Superior temporal gyrus (tissue), 1 donor: ENCODE measurements at regions not wholly inside any gene's neighbourhood (a gene's known extent, or its start where the extent isn't known, plus 50 kb on each side); places are given as distances from the start of the nearest gene placed in this dataset.

Experiments used
- DNase-seq: peaks from one replicate; pipeline ENCODE4 v3.0.0-alpha.2; 2016; ENCODE audit errors: extremely low spot score

DNA sequence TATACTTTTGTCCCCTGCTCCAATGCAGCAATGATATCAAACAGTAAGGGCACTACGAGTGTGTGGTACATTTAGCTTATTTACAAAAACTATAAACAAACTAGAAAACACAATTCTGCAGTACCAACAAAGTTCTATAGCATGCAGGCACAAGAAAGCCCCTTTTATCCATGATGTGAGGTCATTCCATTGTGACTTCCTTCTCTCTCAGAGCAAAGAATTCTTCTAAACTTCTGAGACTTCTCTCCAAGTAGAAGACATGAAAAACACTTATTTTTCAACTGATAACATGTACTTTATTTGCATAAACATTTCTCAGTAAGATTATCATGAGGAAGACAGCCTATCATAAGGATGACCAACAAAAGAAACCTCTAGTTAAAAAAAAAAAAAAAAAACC is 569.8 kb downstream of the TLE1 start:
- DNase-seq, result no peak

DNA sequence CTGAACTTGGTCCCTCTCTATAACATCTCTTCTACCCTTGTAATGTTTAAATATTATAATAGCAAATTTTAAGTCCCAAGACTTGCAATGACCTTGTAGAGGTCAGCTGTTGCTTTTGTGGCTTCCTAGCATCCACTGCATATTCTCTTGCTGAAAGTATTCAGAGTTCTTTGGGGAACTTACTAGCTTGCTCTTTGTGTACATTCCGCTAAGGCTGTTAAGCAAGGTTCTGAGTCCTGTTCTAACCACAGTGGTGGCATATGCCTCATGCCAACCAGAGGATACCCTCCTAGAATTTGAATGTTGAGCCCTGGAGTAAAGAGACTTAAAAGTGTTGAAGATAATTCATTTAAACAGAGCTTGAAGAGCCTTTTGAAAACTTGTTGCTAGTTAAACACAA is 570.9 kb downstream of the TLE1 start:
- no peak for DNase-seq

DNA sequence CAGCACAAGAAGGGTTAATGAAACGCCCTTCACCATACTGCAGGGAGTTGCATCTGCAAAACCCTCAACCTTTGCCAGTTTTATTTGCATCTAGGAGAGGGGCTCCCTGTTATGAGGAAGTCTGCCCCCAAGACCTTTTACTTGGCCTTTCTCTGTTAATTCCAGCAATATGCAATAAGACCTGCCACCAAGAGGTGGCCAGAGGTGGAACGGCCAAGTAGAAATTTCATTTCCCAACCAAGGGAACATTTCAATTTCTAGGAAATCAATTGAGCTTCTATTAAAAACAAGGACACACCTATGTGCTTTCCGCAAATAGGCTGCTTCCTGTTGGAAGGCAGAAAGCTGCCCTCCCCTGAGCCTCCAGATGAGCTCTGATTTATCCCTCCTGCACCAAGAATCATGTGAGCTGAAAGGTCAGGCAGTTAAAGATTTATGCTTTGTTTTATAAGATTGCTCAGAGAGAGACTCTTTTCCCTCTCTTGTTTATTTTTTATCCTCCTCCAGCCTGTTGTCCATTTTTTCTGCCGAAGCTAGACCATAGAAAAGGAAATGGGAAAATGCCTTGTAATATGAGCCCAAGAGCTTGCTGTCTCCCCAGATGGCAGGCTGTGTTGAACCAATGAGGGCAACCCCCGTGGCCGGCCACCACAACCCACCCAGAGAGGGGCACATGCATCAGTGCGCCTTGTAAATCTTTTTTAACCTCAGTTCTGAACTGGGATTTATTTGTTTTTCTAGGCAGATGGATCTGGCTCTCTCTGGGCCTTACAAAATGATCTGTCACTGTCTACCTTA is 572.8 kb downstream of the TLE1 start:
- DNase-seq, result no peak

DNA sequence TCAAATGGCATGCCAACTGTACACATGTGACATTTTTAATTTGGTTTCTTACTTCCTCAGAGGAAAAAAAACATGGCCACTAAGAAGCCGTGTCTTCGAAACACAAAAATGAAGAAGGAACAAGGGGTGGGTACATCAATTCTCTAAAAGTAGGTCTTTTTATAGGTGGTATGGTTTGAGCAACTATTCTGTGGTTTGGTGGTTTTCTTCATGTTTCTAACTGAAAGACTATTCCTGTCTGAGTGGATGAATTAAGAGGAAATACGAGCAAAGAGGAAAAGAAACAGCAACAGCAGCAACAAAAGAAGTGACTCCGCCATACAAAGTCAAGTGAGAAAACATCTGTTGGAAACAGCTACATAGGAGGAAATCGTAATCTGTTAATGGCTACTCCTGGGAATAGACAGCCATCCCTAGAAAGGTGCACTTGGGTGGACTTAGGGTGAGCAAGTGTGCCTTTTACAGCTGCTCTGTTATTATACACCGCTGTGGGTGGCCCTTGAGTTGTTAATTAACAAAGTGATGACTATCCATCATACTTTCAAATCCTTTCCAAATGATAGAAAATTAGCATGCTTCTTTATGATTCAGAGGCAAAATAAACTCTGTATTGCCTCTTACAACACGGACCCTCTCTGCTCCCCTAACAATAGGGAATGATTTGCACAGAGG is 575.8 kb downstream of the TLE1 start:
- peak; percentile 45 for DNase-seq

DNA sequence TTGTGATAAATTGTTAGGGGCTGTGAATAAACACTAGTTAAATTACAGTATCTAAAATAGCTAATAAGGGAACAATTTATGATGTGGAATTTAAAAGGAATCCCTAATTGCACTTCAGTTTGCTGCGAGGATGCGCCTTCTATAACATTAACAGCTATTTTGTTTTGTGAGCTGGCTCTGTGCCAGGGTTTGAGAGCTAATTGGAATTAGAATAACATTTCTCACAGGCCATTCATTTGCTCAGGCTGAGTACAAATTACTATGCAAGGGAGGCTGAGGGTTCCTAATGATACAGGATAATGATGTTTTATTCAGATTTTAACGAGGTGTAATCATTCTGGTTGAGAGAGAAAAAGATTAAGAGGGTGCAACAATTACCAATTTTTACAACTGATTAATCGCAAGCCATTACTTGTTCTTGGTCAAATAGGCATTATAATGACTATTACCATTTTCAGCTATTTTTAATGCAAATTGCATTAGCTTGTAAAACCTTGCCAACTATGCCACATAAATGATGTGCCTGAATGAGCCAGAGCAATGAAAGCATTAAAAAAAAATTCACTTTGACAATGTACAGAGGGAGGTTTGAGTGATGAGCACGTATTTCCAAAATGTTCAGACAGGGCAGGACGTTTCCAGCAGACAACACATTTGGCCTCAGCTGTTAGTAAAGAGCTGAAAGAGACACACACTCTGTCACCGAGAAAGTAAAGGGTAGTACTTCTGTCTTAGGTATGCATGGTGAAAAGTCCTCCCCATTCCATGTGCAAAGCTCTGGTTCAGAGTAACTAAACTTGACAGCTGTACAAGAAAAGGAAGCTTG is 576.5 kb downstream of the TLE1 start:
- DNase-seq, result no peak

DNA sequence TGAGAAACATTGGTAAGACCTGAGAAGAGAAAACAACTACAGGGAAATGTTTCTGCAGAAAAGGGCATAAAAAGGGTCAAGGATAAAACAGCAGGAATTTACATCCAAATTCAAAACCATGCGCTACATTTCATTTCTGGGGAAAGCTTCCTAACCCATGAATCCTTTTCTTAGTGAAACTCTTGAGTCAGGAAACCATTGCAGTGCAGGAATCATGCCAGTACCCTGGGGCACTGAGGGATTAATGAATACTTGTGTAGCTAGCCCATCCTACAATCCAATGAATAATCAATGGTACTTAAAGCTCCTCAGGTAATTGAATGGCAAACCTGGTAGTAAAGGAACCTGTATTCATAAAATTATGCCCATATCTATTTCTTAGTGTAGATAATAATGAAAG is 580.5 kb downstream of the TLE1 start:
- no peak for DNase-seq

DNA sequence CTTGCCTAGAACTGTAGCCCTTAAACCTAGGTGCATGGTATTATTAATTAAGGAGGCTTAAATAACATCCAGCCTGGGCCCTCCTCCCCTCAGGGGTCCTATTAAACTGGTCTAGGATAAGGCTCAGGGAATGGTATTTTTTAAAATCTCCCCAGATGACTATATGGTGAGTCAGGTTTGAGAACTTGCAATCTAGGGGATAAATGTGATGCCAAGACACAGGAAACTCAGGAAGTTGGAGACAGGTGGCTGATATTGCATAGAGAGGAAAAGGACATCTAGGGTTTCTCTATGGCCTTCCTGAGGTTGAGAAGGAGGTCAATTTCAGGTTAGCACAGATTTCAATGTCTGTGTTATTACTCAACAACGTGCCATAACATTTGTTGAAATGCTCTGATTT is 581.0 kb downstream of the TLE1 start:
- no peak for DNase-seq

DNA sequence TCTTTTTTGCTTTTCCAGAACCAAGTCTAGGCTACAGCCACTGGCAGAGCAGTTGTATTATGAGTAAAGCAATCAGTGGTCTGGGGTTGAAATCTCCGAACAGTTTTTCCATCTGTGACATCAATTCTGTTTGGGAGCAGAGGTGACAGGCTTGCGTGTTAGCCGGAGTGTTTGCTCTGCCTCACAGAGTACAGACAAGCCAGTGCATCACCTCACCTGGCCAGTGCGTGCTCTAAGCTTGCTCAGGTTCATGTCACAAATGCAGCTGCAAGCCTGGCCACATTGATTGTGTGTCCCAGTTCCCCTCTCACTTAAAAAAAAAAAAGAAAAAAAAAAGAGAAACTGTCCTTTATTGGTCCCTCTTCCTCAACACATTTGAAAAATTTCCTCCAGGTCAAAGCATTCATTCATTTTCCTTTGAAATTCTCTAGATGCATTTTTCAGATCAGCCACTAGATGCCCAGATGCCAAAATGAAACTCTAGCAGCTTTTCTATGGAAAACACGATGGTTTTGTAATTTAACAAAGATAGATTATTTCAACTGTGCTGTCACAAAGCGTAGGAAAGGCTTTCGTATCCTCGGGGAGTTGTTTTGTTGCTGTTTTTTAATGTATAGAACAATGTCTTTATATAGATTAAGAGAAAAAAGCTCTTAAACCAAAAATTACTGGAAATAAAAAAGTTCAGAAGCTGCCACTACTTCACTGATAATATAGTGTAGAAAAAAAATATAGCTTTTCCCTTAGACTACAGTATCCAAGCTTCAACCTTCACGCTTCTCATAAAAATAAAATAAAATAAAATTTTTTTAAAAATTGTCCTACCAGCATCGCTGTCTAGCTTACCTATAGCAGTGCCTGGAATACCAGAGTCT is 585.5 kb downstream of the TLE1 start:
- DNase-seq, result peak; percentile 39

DNA sequence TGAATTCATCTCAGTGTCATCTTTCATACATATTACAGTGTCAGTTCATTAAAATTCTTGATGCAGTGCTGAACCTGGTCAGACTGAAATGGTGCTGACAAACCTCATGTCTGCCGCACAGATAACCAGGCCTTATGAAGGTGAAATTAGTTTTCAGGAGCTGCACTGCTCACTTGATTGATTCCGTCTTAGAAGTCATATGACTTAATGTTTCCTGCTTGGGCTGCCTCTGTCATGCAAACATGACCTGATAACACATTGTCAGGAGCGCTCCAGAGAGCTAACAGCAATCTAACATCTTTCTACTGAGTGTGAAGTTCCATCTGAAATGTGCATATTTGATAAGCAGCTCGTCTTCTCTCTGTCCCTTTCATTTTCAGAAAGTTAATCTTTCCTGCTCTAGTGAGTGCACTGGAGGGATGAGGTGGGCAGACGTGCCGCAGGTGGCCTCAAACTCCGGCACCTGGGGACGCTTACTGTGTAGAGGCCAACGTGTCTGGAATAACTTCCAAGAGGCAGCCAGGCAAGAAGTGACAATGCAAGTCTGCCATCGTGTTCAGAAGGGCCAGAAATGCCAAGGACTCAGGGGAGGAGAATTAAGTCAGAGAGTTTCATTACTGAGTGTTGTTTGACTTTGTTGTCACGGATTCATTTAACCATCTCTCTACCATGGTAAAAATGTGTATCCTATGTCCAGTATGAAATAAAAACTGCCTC is 592.1 kb downstream of the TLE1 start:
- DNase-seq, result no peak

DNA sequence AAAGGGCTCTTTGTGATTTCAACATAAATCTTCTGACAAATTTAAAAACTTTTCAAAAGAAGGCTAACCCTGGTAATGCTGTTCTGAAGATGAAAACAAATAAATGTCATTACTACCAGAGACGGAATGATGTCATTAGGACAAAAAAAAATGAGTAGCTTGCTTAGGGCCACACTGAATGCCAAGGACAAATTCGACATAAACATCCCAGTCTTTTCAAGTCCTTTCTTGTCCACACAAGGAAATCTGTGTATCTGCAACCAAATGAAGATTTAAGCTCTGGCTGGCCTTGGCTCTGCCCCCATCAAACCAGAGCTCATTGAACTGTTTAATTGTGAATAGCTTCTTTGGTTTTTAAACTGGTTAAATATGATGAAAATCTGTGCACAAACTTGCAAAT is 592.7 kb downstream of the TLE1 start:
- no peak for DNase-seq

DNA sequence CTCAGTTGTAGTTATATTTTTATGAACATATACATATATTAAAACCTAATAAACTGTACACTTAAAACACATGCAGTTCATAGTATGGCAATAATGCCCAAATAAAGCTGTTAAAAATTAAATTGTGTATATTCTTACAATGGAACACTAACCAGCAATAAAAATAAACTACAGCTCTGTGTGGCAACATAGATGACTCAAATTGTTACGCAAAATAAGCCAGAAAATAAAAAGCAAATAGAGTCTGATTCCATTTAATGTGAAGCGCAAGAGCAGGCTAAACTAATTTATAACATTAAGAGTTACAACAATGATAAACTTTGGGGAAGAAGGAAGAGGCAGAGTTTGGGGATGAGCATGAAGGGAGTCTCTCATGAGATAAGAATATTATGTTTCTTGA is 597.3 kb downstream of the TLE1 start:
- no peak for DNase-seq

DNA sequence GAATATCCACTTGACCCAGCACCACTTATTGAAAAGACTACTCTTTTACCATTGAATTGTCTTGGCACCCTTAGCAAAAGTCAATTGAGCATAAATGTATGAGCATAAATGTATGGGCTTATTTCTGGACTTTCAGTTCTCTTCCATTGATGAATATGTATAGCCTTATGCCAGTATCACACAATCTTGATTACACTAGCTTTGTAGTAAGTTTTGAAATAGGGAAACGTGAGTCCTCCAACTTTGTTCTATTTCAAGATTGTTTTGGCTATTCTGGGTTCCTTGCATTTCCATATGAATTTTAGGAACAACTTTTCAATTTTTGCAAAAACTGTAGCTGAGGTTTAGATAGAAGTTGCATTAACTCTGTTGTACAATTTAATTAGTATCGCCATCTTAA is 601.0 kb downstream of the TLE1 start:
- DNase-seq, result no peak

DNA sequence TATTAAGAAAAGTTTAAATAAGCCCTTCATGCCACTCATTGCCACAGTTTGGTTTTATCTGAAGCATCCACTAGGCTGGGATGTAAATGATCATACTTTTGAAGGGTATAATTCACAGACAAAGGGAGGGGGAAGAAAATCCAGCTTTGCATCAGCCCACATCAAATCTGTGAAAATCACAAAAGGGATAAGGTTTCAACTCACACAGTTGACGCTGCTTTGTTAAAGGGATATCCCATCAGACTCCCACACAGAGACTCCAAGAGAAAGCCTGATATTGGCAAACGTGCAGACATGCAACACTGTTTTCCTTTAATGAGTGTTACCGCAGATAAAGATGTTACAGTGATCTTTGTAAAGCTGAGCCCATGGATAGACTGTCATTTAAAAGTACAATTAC is 602.9 kb downstream of the TLE1 start:
- DNase-seq, result no peak

DNA sequence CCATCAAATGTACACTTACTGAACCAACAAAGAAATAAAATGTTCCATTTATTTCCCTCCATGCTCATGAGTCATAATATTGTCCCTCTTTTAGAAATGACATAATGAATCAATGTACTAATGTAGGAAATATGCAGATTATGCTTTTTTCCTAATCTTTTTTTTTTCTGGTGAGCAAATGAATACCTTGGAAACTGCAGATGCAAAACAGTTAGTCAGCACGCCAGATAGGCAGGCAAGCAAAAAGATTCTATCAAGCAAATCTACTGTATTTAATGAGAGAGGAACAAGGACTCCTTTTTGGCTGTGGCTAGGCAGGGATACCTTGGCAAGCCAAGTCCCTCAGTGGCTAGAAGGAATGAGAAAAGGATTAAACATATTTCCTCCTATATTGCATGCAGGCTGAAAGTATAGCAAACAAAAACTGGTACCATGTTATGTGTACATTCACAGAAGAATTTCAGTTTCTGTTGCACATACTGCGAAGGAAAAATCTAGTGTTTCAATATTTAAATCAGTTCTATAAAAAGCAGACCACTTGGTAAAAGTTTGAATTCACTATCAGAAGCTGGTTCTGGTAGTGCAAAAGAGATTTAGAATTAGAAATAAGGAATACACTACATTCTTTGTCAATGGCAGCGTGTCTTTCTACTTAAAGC is 605.4 kb downstream of the TLE1 start:
- DNase-seq, result no peak

DNA sequence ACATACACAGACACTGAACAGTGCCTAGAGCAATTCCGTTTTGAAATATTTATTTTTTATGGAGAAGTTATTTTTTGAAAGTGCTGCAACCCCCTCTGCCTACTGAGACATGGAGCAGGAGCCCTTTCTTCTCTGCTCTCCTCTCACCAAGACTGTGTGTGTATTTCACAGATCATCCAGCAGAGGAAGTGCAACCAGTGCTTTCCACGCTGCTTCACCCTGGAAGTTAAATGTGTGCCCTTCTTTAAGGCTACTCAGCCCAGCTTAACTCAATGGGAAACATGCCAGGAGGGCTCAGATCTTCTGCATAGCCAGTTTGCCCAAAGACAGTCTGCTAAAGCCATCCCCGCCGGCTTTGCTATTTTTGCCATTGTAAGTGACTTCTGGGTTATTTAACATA is 606.3 kb downstream of the TLE1 start:
- no peak for DNase-seq

DNA sequence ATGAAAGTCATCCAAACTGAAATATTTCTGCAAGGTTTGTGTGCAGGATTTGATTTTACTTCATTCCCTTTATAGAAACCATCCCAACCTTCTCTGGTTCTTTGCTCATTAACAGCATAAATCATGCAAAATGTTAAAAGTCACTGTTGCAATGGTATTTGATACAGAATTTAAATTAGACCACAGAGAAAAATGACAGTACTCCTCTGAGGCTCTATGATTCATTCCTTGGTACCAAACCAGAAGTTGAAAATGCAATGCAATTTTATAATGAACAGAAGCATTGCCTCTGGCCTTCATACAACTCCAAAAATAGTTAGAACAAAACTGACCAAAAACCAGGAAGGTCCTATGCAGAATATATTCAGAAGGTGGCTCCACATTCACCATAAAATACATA is 607.1 kb downstream of the TLE1 start:
- DNase-seq, result peak; percentile 48

DNA sequence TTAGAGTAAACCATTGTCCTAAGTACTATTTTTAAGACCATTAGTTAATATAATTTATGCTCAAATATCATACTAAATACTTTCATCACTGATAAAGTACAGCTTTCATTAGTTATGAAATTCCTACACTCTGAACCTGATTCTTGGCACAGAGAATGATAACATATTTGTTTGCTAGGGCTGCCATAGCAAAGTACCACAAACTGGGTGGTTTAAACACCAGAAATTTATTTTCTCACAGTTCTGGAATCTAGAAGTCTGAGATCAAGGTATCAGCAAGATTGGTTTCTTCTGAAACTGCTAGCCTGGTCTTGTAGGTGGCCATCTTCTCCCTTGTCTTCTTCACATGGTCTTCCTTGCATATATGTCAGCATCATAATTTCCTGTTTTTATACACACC is 608.4 kb downstream of the TLE1 start:
- DNase-seq, result no peak

DNA sequence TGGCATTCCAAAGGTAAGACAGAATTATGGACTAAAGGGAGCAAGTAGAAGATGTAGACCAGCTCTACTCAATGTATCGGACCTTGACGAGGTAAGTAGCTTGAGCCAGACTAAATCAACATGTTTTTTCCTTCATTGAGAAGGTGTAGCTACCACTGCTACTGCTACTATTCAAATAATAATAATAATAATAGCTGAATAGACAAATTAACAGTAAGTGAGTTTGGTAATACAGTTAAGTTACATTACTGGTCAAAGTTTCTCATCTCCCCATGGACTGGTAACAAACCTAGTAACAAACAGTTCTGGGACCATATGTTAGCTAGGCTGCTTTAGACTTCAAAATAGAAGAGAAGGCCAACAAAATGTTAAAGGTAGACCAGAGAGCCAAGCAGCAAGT is 609.2 kb downstream of the TLE1 start:
- no peak for DNase-seq

DNA sequence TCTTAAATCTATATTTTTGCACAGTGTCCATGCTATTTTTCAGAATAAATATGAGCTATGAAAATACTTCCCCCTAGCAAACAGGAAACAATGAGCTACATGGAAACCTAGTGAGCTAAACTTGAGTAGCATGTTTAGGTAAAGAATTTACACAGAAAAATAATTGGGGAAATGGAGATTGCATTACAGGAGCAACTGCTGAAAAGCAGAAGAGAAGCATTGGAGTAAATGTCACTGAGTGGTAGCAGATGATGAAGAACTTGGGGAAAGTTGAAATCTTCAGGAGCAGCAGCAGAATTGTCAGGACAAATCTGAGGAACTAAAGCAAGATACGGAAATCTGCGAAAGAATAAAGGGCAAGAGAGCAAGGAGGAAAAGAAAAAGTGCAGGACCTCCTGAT is 610.3 kb downstream of the TLE1 start:
- no peak for DNase-seq

DNA sequence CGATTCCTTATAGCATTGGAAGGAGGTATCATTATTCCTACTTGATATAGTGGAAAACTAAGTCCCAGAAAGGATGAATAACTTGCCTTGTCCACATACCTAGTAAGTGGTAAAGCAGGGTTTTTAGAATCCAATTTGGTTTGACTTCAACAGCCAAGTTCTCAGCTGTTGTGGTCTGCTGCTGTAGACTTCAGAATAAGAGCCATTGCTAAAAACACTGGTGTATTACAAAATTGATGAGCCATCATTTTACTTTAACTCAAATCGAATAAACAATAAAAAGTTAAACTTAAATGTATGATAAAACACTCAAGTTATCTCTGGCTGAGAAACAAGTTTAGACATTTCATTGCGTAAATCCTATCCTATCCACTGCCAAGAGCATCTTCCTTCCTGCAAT is 610.8 kb downstream of the TLE1 start:
- no peak for DNase-seq

DNA sequence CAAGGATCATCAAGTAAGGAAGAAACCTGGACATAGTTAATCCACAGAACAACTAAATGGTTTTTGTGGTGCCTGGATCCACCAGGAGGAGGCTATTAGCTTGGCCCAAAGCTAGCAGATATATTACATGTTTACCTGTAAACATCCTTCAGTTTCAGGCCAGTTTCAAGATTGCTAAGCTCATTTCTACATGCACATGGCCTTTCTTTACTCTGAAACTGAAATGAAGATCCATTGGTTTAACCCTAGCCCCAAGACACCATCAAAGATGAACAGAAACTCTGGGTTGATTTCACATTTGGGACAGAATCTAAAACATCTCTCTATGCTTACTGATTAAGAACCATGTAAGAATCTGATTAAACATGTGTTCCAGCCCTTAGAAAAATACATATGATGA is 611.8 kb downstream of the TLE1 start:
- no peak for DNase-seq
